ENCODE measurements at regions not wholly inside any gene's neighbourhood (a gene's known extent, or its start where the extent isn't known, plus 50 kb on each side); places are given as distances from the start of the nearest gene placed in this dataset.

GRCh38 chr17:54749157-54749556 is 151.5 kb upstream of the TOM1L1 start:
- intact Hi-C loops (cut with DNase I), result no loop called here
- DNase-seq (no peak), ATAC-seq (no peak)
- Histone ChIP-seq H3K4me3 (no peak overlapping the region), H3K27me3 (no peaks in the 10 kb centered on the region), H3K27ac (no peak overlapping the region), H3K36me3 (no peaks in the 10 kb centered on the region), H3K9me3 (peaks cover 0 to 33% (median 9%) of the 10 kb centered on the region in 12 donors), H3K4me1 (no peaks in the 10 kb centered on the region)
- WGBS, 4 donors, result 33 to 60% (median 39%) methylated on average over 1 of the region's 1 CpG
- no peak for TF ChIP-seq CTCF (IDR thresholded peaks at IDR 0.05)
- no peak for TF ChIP-seq POLR2A (IDR thresholded peaks at IDR 0.05)

DNA sequence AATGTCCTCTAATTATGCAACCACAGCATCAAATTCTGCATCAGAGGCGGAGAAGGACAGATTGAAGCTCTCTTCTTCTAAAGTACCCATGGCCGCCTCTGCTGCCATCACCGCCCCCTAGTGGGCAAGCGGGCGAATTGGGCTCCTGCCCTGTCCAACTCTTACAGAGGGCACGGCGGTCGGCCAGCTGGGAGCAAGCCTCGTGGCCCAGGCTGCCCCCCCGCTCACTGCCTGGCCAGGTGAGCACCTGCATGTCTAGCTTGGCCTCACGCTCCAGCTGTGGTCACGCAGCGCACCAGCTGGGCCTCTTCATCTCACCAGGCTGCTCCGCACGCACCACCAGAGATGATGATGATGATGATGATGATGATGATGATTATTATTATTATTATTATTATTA is 146.1 kb upstream of the TOM1L1 start:
- ATAC-seq (no peak), DNase-seq (no peak)
- no peak for TF ChIP-seq CTCF (IDR thresholded peaks at IDR 0.05)
- no peak for TF ChIP-seq POLR2A (IDR thresholded peaks at IDR 0.05)
- H3K27ac ChIP-seq, result no peak overlapping the region
- H3K9me3 ChIP-seq, result no peaks in the 10 kb centered on the region
- intact Hi-C loops (cut with DNase I), result no loop called here
- WGBS, 4 donors, result 76 to 81% (median 78%) methylated on average over 13 to 15 of the region's 15 CpGs
- H3K36me3 ChIP-seq, result no peaks in the 10 kb centered on the region
- H3K4me3 ChIP-seq, result no peak overlapping the region
- H3K4me1 ChIP-seq, result no peaks in the 10 kb centered on the region
- H3K27me3 ChIP-seq, result no peaks in the 10 kb centered on the region

DNA sequence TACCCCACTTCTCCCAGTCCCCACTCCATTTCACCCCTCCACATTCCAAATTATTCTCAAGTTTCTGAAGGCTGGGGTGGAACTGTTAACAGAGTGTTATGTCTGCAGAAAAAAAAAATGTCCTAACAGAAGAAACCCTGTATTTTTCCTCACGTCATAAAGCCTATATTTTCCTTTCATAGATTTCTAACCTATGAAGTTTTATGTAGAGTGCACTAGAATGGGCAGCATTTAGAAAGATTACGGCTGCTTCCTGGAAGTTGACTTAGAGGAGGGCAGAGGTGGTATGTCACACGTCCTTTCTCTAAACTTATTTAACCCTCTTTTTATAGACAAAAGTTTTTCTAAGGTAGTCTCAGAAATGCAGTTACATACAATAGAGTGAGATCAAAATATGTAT is 139.8 kb upstream of the TOM1L1 start:
- Histone ChIP-seq H3K27ac (no peak overlapping the region), H3K27me3 (no peaks in the 10 kb centered on the region), H3K9me3 (peaks cover 0 to 3% (median 0%) of the 10 kb centered on the region in 12 donors), H3K36me3 (no peaks in the 10 kb centered on the region), H3K4me3 (no peak overlapping the region), H3K4me1 (no peaks in the 10 kb centered on the region)
- TF ChIP-seq CTCF (IDR thresholded peaks at IDR 0.05) (no peak), POLR2A (IDR thresholded peaks at IDR 0.05) (no peak)
- intact Hi-C loops (cut with DNase I), result no loop called here
- 48 to 57% (median 52%) methylated on average over 3 of the region's 3 CpGs for WGBS, 4 donors
- ATAC-seq, result no peak
- no peak for DNase-seq

DNA sequence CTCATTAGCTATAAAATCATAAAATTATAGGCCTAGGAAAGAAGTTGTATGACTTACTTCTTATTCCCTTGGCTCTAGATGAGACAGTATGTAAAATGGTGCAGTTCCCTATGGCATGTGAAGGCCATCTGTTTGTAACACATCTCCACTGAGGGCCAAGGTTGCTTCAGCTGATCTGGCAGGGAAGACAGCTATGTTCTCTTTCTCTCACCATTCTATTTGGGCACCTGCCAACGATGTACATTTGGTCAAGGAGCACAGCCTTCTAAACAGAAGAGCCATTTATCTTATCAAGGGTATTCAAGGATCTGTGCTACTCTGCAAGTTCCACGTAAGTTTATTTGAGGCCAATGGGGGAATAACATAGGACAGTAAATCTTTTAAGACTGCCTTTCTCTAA is 129.8 kb upstream of the TOM1L1 start:
- ATAC-seq (no peak), DNase-seq (no peak)
- Histone ChIP-seq H3K4me1 (no peaks in the 10 kb centered on the region), H3K9me3 (peaks cover 0 to 4% (median 0%) of the 10 kb centered on the region in 12 donors), H3K27me3 (no peaks in the 10 kb centered on the region), H3K27ac (no peak overlapping the region), H3K4me3 (no peak overlapping the region), H3K36me3 (no peaks in the 10 kb centered on the region)
- TF ChIP-seq CTCF (IDR thresholded peaks at IDR 0.05) (no peak), POLR2A (IDR thresholded peaks at IDR 0.05) (no peak)
- 25 to 37% (median 28%) methylated on average over 2 of the region's 2 CpGs for WGBS, 4 donors
- intact Hi-C loops (cut with DNase I), result no loop called here

Data from heart left ventricle (tissue), 16 donors.